HepG2 (cell line): ENCODE measurements at regions not wholly inside any gene's neighbourhood (a gene's known extent, or its start where the extent isn't known, plus 50 kb on each side); places are given as distances from the start of the nearest gene placed in this dataset.

Experiments
- ERF ChIP-seq: IDR thresholded peaks from 2 replicates; pipeline ENCODE4 v1.6.1; 2018; ENCODE audit warnings: missing biosample characterization, missing genetic modification reagents
- HOXA7 ChIP-seq: sonication (generic); formaldehyde crosslinking; IDR thresholded peaks from 2 replicates; pipeline ENCODE4 v1.8.1; 2022; ENCODE audit warnings: mild to moderate bottlenecking, missing genetic modification reagents, moderate library complexity
- REST ChIP-seq, 2 experiments: IDR thresholded peaks; 2 replicates each; pipeline ENCODE4 v1.6.1; 2011 to 2012; ENCODE audit warnings: low read length in 2 of 2, borderline replicate concordance in 1 of 2, low read depth in 1 of 2, mild to moderate bottlenecking in 1 of 2, moderate library complexity in 1 of 2
- TBP ChIP-seq: sonication (generic); formaldehyde crosslinking; IDR thresholded peaks from 2 replicates; pipeline ENCODE4 v1.5.0; 2020; ENCODE audit warnings: missing genetic modification reagents
- TBX3 ChIP-seq: fragments of 450-650 bp; IDR thresholded peaks from 2 replicates; pipeline ENCODE4 v1.6.1; 2017; ENCODE audit warnings: antibody characterized with exemption, mild to moderate bottlenecking, inconsistent platforms, borderline replicate concordance
- ZNF605 ChIP-seq: sonication (generic); formaldehyde crosslinking; IDR thresholded peaks from 2 replicates; pipeline ENCODE4 v1.8.0; 2022; ENCODE audit warnings: mild to moderate bottlenecking, missing genetic modification reagents
- TF ChIP-seq, protein P1 (sequence below): IDR thresholded peaks from 2 replicates; pipeline ENCODE4 v1.6.1; 2012; ENCODE audit warnings: low read length, improper control_type of control experiment

GRCh38 chr12:60271816-60272215 lies 676.0 kb downstream of the SLC16A7 start (continued):
- TF ChIP-seq REST (IDR thresholded peaks at IDR 0.05; ENCODE audit: borderline replicate concordance in 1 of 2, low read depth in 1 of 2, low read length in 2 of 2): no peak
- no peak for TF ChIP-seq TBX3
- TF ChIP-seq HOXA7 (CRISPR knock-in tag): no peak
- TF ChIP-seq ERF: no peak
- TF ChIP-seq TBP (CRISPR knock-in tag): no peak
- TF ChIP-seq, protein P1, sequence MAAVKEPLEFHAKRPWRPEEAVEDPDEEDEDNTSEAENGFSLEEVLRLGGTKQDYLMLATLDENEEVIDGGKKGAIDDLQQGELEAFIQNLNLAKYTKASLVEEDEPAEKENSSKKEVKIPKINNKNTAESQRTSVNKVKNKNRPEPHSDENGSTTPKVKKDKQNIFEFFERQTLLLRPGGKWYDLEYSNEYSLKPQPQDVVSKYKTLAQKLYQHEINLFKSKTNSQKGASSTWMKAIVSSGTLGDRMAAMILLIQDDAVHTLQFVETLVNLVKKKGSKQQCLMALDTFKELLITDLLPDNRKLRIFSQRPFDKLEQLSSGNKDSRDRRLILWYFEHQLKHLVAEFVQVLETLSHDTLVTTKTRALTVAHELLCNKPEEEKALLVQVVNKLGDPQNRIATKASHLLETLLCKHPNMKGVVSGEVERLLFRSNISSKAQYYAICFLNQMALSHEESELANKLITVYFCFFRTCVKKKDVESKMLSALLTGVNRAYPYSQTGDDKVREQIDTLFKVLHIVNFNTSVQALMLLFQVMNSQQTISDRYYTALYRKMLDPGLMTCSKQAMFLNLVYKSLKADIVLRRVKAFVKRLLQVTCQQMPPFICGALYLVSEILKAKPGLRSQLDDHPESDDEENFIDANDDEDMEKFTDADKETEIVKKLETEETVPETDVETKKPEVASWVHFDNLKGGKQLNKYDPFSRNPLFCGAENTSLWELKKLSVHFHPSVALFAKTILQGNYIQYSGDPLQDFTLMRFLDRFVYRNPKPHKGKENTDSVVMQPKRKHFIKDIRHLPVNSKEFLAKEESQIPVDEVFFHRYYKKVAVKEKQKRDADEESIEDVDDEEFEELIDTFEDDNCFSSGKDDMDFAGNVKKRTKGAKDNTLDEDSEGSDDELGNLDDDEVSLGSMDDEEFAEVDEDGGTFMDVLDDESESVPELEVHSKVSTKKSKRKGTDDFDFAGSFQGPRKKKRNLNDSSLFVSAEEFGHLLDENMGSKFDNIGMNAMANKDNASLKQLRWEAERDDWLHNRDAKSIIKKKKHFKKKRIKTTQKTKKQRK: no peak
- no peak for TF ChIP-seq ZNF605
